NOMO-1 (cell line): ENCODE measurements at regions not wholly inside any gene's neighbourhood (a gene's known extent, or its start where the extent isn't known, plus 50 kb on each side); places are given as distances from the start of the nearest gene placed in this dataset.

Experiments used
- DNase-seq, 2 experiments: peaks; one replicate each; lab custom pipeline; 2025; ENCODE audit not compliant: unreplicated experiment in 2 of 2; lab: John Stamatoyannopoulos, UW

DNA sequence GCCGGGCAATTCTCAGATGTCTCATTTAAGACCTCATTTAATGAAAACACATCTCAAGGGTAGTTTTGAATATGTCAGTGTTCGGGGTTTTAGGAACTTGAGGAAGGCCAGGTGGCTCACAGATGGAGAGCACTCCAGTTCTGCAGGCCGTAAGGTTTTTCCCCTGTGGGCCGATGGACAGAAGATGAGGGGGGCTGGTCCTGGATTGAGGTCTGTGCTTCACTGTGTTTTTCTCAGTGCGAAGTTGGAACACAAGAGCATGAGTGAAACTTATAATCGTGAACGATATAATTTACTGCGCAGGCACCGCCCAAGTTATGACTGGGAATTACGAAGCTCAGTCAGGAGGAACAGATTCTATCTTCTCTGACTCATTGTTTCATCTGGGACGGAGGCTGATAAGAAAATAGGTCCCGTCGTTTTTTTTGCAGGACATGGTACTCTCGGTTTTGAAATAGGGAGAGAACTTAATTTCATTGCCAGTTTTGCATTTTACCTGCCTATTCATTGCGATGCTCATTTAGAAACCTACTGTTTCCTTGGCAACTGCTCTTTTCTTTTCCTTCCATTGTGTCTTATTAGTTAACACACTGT is 591.0 kb upstream of the PFKP start:
- peak in 1 of 2 experiments; percentile 43 for DNase-seq

DNA sequence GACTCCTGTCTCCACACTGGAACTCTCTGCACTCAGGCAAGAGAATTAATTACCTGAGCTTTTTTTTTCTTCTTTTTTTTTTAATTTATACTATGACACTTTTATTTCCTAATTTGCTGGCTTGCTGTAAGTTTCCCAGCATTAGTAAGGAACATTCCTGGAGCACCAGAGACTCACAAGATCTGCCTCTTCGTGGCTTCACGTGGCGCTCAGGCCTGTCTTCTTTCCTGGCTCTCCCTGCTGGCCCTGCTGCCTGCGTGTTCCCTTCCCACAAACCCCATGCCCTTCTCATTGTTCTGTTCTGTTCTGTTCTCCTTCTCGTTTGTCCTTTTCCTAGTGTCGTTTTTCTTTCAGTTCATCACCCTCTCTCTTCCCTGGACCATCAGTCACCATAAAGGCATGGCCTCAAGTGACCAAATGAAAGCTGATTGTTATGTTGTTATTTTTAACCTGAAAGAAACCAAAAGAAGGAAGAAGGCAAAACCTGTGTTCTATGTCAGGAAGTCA is 591.6 kb upstream of the PFKP start:
- peak; percentile 15 to 75 for DNase-seq

DNA sequence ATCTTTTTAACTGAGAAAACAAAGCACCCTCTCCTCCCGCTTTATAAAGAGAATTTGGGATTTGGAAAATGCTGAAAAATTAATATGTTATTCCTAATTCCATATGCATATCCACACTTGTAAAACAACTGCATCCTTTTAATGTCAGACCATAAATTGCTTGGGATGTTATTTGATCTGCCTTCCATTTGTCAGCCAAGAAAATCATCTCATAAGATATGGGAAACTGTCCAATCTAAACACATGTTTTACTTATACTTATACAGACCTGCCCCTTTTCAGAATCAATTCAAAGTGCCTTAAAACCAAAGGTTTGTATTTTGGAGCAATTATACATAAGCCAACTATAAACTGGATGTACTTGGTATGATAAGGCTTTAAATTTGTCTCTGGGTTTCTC is 595.5 kb upstream of the PFKP start:
- DNase-seq = no peak

DNA sequence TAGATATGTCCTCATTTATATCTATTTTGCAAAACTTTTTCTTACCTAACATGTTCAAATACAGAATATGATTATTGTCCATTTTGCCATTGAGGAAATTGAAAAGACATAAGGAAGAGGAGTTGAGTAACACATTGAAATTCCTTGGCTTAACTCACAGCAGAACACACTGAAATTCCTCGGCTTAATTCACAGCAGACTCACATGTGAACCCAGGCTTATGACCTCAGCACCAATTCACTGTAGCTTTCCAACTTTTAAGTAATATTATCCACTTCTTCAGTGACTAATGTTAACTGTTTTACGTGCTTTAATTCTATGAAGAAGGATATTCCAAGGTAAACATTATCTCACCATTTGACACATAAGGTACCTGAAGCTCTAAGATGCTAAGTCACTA is 597.5 kb upstream of the PFKP start:
- no peak for DNase-seq

DNA sequence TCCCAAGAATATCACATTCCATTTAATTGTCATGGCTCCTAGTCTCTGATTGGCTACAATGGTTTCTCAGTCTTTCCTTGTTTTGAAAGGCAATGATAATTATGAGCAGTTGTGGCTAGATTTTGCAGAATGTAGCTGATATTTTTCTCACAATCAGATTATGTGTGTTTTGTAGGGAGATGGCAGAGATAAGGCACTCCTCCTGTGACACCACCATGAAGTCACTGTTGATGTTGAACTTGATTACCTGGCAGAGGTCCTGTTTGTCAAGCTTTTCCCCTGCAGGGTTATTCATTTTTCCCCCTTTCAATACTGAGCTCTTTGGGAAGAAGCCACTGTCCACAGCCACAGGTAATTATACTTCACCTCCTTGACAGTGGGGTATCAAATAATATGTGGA is 602.9 kb upstream of the PFKP start:
- no peak for DNase-seq

- no peak for DNase-seq
Measured at GRCh38 chr10:2463316-2463715, 604.0 kb upstream of the PFKP start.

GRCh38 chr10:2462581-2462980 is 604.8 kb upstream of the PFKP start:
- no peak for DNase-seq

- peak in 1 of 2 experiments; percentile 31 for DNase-seq
Measured at GRCh38 chr10:2460812-2461211, 606.5 kb upstream of the PFKP start.

DNA sequence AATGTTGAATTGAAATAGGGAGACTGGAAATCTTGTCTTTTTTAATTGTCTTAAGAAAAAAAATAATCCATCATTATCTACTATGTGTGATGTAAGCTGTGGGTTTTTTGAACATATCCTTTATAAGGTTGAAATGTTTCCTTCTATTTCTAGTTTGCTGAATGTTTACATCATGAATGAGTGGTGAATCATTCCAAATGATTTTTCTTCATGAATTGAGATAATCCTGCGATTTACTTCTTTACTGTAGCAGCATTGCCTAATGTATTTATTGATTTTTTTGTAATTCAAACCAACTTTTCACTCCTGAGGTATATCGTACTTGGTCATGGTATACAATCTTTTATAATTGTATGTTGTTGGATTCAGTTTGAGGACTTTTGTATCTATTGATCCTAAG is 607.6 kb upstream of the PFKP start:
- no peak for DNase-seq

GRCh38 chr10:2456834-2457233 is 610.5 kb upstream of the PFKP start:
- DNase-seq = no peak

DNA sequence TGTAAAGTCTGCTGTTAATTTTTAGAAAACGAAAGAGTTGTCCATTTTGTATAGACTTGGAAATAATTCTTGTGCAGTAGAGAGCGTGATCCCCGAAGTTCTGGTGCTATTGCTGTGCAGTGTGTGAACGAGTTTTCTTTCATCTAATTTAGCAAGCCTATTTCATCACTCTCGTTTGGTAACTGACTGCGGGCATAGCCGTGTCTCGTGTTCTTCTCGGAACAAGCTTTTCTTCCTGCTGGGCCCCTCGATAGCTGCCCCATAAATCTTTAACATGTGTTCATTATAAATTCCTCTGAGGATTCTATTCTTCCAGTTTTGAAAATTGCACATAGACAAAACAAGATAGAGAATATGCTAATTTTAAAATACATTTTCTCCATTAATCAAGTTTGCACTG is 622.0 kb upstream of the PFKP start:
- DNase-seq = peak; percentile 12 to 13

- DNase-seq = no peak
Measured at GRCh38 chr10:2439983-2440382, 627.4 kb upstream of the PFKP start.

GRCh38 chr10:2439000-2439399 is 628.3 kb upstream of the PFKP start:
- DNase-seq = no peak

DNA sequence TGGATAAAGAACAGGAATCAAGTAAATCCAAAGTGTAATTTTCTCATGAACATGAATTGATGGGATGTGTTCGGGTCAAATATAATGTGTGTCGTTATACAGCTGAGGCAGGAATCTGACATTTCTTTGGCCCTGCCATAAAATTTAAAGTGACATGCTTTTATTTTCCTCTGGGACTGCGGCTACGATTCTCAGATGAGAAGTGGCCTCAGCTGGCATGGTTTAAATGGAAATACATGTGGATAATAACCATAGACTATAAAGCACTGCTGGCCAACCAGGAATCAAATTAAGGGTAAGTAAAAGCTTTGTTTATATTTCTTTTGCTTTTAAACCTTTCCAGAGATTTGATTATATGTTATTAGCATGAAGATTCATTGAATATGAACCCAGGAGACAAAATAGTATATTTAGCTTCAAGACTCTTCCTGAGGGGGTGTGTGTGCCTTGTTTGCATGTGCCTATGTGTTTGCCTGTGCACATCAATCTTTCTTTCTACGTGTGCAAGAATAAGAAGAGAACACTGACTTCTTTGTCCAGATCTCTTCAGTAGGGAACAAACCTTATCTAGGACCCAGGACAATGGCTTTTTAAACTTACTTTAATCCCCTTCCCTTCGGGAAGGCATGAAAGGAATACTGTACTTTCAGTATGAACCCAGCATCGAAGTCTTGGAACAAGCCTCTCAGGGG is 629.0 kb upstream of the PFKP start:
- DNase-seq = no peak

- DNase-seq = no peak
Measured at GRCh38 chr10:2436933-2437332, 630.4 kb upstream of the PFKP start.

GRCh38 chr10:2431961-2432360 is 635.4 kb upstream of the PFKP start:
- DNase-seq = no peak

- no peak for DNase-seq
Measured at GRCh38 chr10:2427412-2427811, 639.9 kb upstream of the PFKP start.

DNA sequence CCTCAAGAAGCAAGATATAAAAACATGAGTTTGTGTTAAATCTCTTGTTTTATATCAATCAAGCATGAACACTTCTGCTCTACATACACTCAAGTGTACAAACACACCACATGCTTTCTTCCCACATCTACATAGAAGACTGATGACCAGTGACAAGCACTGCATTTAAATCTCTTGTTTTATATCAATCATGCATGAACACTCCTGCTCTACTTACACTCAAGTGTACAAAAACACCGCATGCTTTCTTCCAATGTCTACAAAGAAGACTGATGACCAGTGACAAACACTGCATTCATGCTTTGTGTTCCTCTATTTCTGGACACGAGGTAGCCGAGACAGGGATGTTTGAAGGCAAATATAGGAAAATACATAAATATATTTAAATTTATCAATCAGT is 642.0 kb upstream of the PFKP start:
- DNase-seq = no peak

DNA sequence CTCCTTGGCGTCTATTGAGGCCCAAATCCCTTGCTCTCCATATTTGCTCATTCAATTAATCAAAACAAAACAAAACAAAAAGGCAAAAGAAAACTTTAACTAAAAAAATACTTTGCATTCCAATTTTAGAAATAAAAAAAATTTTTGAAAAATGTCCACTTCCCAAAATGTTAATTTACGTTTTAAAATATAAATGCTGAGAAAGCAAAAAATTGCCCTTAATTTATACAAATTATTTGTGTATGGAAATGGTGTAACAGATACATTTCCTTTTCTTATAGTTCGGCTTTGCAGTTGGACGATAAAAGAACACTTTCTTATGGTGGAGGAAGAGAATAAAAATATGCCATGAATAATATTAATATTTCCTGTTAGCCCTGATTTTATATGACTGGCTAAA is 652.8 kb upstream of the PFKP start:
- DNase-seq = no peak

DNA sequence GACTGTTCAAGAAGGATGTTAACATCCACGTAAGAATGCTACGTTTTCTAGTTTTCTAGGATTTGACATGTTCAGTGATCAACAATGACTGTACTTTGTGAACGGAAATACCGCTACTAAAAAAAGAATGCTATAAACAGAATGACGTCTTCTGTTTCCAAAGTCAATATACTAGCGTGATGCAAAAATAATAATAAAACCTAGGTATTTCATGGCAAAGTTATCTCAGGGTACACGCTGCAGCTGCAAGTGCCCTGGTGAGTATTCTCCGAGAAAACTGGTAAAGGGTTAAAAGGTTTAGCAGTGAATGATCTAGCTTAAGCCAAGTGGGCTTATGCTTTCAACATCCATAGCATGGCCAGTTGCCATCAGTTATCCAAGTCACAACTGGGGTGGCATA is 653.3 kb upstream of the PFKP start:
- DNase-seq = no peak

GRCh38 chr10:2410049-2410448 is 657.3 kb upstream of the PFKP start:
- no peak for DNase-seq

DNA sequence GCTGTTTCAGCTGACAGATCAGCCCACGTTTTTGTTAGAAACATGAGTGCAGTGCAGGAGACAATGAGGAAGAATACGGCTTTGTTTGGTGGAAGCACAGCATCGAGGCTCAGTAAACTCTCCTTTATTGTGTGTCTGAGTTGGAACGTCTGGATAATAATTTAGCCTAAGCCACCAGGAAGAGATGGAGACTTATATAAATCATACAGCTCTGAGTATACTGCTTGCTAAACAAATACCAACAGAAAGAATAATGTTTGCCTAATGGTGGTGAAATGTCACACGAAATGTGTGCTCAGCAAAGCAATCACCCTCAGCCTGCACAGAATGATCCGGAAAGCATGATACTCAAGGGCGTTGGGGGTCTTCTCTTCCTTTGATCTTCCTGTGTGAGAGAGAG is 664.1 kb upstream of the ADARB2 start:
- no peak for DNase-seq

DNA sequence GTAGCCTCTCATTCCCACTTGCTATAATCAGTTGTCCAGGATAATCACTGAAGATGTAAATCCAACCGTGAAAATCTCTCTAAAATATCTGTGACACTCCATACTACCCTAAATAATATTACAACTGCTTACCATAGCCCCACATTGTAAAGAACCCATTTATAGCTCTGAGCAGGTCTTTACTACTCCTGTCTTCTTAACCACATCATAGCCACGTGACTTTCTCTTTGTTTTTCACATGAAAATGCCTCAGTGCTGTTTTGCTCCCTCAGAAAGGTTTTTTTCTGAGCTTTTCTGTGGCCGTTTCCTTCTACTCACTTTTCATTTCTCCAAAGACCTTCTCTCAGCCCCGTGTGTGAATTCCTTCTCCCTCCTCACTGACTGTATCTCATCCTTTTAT is 662.2 kb upstream of the ADARB2 start:
- DNase-seq = no peak
